OCI-LY7 (cell line): ENCODE measurements at regions not wholly inside any gene's neighbourhood (a gene's known extent, or its start where the extent isn't known, plus 50 kb on each side); places are given as distances from the start of the nearest gene placed in this dataset.

Experiments
- BruUV-seq: library from RNA; stranded (reverse); fragments of 400-500 nt; replicated peaks from 2 replicates; lab custom pipeline; 2021; lab: Mats Ljungman, UMichigan
- CTCF ChIA-PET: fragments of 300-600 bp; sonication (Branson Sonifier 250); formaldehyde crosslinking; loops from one replicate; lab custom pipeline; 2022; ENCODE audit warnings: antibody characterized with exemption; ENCODE audit not compliant: unreplicated experiment; lab: Charles Lee
- POLR2A ChIA-PET: fragments of 300-600 bp; sonication (Branson Sonifier 250); formaldehyde crosslinking; loops from one replicate; lab custom pipeline; 2022; ENCODE audit warnings: antibody characterized with exemption; lab: Charles Lee
- DNase-seq: peaks from one replicate; pipeline ENCODE4 v3.0.0-alpha.2; 2015; ENCODE audit warnings: low spot score
- H2AFZ ChIP-seq: fragments of 200-600 bp; sonication (generic), shearing (Covaris generic); 2 replicates; pipeline ENCODE4 v1.6.1; 2014; ENCODE audit warnings: mild to moderate bottlenecking, antibody characterized with exemption, low read length, moderate library complexity
- H3K27ac ChIP-seq: fragments of 200-600 bp; sonication (generic); 2 replicates; pipeline ENCODE4 v1.5.1; 2014; ENCODE audit warnings: mixed run types, low read depth, mild to moderate bottlenecking, moderate library complexity, low read length, inconsistent platforms; ENCODE audit not compliant: poor library complexity, severe bottlenecking
- H3K36me3 ChIP-seq: fragments of 200-600 bp; sonication (generic); 2 replicates; pipeline ENCODE4 v1.6.1; 2014; ENCODE audit warnings: mild to moderate bottlenecking, antibody characterized with exemption, low read length, moderate library complexity, mixed read lengths; ENCODE audit not compliant: insufficient read depth
- H3K4me1 ChIP-seq: fragments of 200-600 bp; sonication (generic); 2 replicates; pipeline ENCODE4 v1.5.1; 2014; ENCODE audit warnings: mild to moderate bottlenecking, low read length; ENCODE audit not compliant: insufficient read depth, poor library complexity, severe bottlenecking
- H3K4me2 ChIP-seq: fragments of 200-600 bp; sonication (generic); 2 replicates; pipeline ENCODE4 v1.6.1; 2014; ENCODE audit warnings: mild to moderate bottlenecking, low read length
- H3K4me3 ChIP-seq: fragments of 200-600 bp; sonication (generic); 2 replicates; pipeline ENCODE4 v1.5.1; 2014; ENCODE audit warnings: mild to moderate bottlenecking, low read depth, low read length; ENCODE audit not compliant: poor library complexity, severe bottlenecking
- H3K79me2 ChIP-seq: fragments of 200-600 bp; sonication (generic); 2 replicates; pipeline ENCODE4 v1.6.1; 2016; ENCODE audit warnings: low read depth, mild to moderate bottlenecking, low read length, moderate library complexity, mixed read lengths; ENCODE audit not compliant: insufficient read depth
- H3K9me2 ChIP-seq: fragments of 200-600 bp; sonication (generic); 2 replicates; pipeline ENCODE4 v1.6.1; 2016; ENCODE audit warnings: mild to moderate bottlenecking, low read length, mixed read lengths; ENCODE audit not compliant: insufficient read depth
- H3K9me3 ChIP-seq: fragments of 200-600 bp; sonication (generic); 2 replicates; pipeline ENCODE4 v1.6.1; 2014; ENCODE audit warnings: mild to moderate bottlenecking, mixed run types, low read length, mixed read lengths
- H4K20me1 ChIP-seq: fragments of 200-600 bp; sonication (generic); 2 replicates; pipeline ENCODE4 v1.6.1; 2014; ENCODE audit warnings: mild to moderate bottlenecking, antibody characterized with exemption, low read length, moderate library complexity, mixed read lengths; ENCODE audit not compliant: insufficient read depth
- EZH2phosphoT487 ChIP-seq: fragments of 200-600 bp; sonication (generic); IDR thresholded peaks from 2 replicates; pipeline ENCODE4 v1.6.1; 2018; ENCODE audit warnings: low read depth, borderline replicate concordance, mild to moderate bottlenecking, mixed run types, antibody characterized with exemption, low read length, moderate library complexity, mixed read lengths
- intact Hi-C: fragments of 100-400 bp; cut with micrococcal nuclease; formaldehyde crosslinking; loops from one replicate; pipeline ENCODE4 v1.10.0; 2022; ENCODE audit not compliant: unreplicated experiment
- TF ChIP-seq, protein P1 (sequence below): fragments of 200-600 bp; sonication (generic); conservative IDR thresholded peaks from 2 replicates; pipeline ENCODE4 v1.5.1; 2014; ENCODE audit warnings: mild to moderate bottlenecking, antibody characterized with exemption, low read length, moderate library complexity, mixed read lengths

DNA sequence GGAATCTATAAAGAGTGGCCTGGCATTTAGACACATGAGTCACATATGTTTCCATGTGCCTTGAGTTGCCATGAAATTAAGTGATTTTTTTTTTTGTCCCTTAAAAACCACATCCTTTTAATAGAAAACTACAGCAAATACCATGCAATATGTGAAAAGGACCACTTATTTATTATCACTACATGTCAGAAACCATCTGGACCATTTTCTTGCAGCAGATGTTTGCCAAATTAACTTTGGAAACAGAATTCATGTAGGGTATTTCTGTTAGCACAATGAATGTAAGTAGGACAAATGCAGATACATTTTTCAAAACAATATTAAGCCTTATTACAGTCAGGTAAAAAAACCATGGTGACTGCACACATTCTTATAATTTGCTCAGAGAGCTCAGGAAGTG is 230.6 kb downstream of the REEP3 start:
- H3K27ac ChIP-seq = no peak overlapping the region
- no peaks in the 10 kb centered on the region for H3K9me2 ChIP-seq
- DNase-seq = no peak
- no peaks in the 10 kb centered on the region for H4K20me1 ChIP-seq
- no peaks in the 10 kb centered on the region for H3K79me2 ChIP-seq
- H3K36me3 ChIP-seq = no peaks in the 10 kb centered on the region
- no peaks in the 10 kb centered on the region for H3K4me1 ChIP-seq
- TF ChIP-seq, protein P1, sequence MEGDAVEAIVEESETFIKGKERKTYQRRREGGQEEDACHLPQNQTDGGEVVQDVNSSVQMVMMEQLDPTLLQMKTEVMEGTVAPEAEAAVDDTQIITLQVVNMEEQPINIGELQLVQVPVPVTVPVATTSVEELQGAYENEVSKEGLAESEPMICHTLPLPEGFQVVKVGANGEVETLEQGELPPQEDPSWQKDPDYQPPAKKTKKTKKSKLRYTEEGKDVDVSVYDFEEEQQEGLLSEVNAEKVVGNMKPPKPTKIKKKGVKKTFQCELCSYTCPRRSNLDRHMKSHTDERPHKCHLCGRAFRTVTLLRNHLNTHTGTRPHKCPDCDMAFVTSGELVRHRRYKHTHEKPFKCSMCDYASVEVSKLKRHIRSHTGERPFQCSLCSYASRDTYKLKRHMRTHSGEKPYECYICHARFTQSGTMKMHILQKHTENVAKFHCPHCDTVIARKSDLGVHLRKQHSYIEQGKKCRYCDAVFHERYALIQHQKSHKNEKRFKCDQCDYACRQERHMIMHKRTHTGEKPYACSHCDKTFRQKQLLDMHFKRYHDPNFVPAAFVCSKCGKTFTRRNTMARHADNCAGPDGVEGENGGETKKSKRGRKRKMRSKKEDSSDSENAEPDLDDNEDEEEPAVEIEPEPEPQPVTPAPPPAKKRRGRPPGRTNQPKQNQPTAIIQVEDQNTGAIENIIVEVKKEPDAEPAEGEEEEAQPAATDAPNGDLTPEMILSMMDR = no peak
- TF ChIP-seq EZH2phosphoT487 = no peak
- no peaks in the 10 kb centered on the region for H3K9me3 ChIP-seq
- H3K4me3 ChIP-seq = no peak overlapping the region
- CTCF ChIA-PET = no interaction called here
- no peak overlapping the region for H2AFZ ChIP-seq
- H3K4me2 ChIP-seq = no peak overlapping the region
- intact Hi-C loops = no loop called here
- BruUV-seq = no TSS peak
- POLR2A ChIA-PET = no interaction called here

DNA sequence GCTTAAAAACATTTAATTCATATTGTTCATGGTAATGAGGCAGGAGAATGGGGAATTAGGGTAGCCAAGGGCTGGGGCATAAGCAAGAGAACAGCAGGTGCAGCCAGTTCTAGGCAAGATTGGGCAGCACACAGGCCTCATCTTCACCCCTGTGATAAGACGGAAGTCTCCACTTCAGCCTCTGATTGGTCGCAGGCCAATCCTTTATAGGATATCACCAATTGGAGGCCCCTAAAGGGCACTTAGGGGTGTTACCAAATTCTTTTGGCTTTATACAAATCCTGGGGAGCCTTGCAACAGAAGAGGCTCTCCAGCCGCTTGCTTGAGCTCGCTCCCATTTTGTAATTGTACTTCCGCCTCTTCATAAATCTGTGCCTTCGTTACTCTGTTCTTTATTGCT is 231.1 kb downstream of the REEP3 start:
- intact Hi-C loops = no loop called here
- Histone ChIP-seq H3K4me1 (no peaks in the 10 kb centered on the region), H4K20me1 (no peaks in the 10 kb centered on the region), H3K36me3 (no peaks in the 10 kb centered on the region), H3K27ac (no peak overlapping the region), H3K9me2 (no peaks in the 10 kb centered on the region), H3K4me2 (no peak overlapping the region), H2AFZ (no peak overlapping the region), H3K4me3 (no peak overlapping the region), H3K79me2 (no peaks in the 10 kb centered on the region), H3K9me3 (no peaks in the 10 kb centered on the region)
- no peak for DNase-seq
- ChIA-PET CTCF (no interaction called here), POLR2A (no interaction called here)
- TF ChIP-seq EZH2phosphoT487 = no peak
- TF ChIP-seq, protein P1 = no peak
- no TSS peak for BruUV-seq

DNA sequence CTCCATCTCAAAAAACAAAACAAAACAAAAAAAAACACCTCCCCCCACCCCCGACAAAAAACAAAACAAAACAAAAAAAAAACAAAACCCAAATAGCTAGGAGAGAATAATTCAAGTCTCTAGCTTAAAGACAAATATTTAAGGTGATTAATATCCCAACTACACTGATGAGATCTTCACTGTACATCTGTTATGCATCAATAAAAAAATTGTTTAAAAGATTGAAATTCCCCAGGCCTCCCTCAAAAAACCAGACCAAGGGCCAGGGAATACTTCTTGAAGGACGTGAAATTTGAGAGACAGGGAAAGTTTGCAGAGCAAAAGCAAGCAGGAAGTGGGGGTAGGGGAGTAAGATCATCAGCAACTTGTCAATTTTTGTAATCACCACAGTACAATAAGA is 232.6 kb downstream of the REEP3 start:
- Histone ChIP-seq H3K9me2 (no peaks in the 10 kb centered on the region), H3K4me1 (no peaks in the 10 kb centered on the region), H3K9me3 (no peaks in the 10 kb centered on the region), H3K36me3 (no peaks in the 10 kb centered on the region), H3K4me3 (no peak overlapping the region), H3K4me2 (no peak overlapping the region), H3K79me2 (no peaks in the 10 kb centered on the region), H4K20me1 (no peaks in the 10 kb centered on the region), H3K27ac (no peak overlapping the region), H2AFZ (no peak overlapping the region)
- intact Hi-C loops = no loop called here
- DNase-seq = no peak
- BruUV-seq = no TSS peak
- ChIA-PET CTCF (no interaction called here), POLR2A (interaction anchor here (0.6 kb wide), 1 partner anchor 1447 kb away, joined by 8 read pairs; no protein-coding TSS in a partner anchor)
- no peak for TF ChIP-seq EZH2phosphoT487
- TF ChIP-seq, protein P1 = no peak
